SJSA1 (cell line): ENCODE measurements at regions not wholly inside any gene's neighbourhood (a gene's known extent, or its start where the extent isn't known, plus 50 kb on each side); places are given as distances from the start of the nearest gene placed in this dataset.
"Not testable (repeated sequence)": the region's sequence is repeated elsewhere in the genome, so short reads cannot be mapped to it uniquely, and the experiment has no call there.

ENCODE experiments used
- DNase-seq, 2 experiments: peaks; one replicate each; pipeline ENCODE4 v3.0.0-alpha.2; 2015 to 2020; ENCODE audit warnings: low spot score in 2 of 2, low read depth in 1 of 2
- H3K27ac ChIP-seq: fragments of 250-450 bp; sonication (Bioruptor Pico); 2 replicates; pipeline ENCODE4 v1.5.1; 2020; ENCODE audit warnings: mild to moderate bottlenecking, moderate library complexity
- H3K27me3 ChIP-seq: fragments of 250-450 bp; sonication (Bioruptor Pico); replicated peaks from 2 replicates; pipeline ENCODE4 v1.5.1; 2020; ENCODE audit warnings: mild to moderate bottlenecking, moderate library complexity
- H3K36me3 ChIP-seq: fragments of 250-450 bp; sonication (Bioruptor Pico); 2 replicates; pipeline ENCODE4 v1.5.1; 2020; ENCODE audit warnings: mild to moderate bottlenecking
- H3K4me1 ChIP-seq: fragments of 250-450 bp; sonication (Bioruptor Pico); replicated peaks from 2 replicates; pipeline ENCODE4 v1.6.1; 2021; ENCODE audit warnings: mild to moderate bottlenecking
- H3K4me3 ChIP-seq: fragments of 250-450 bp; sonication (Bioruptor Pico); 2 replicates; pipeline ENCODE4 v1.5.1; 2020; ENCODE audit warnings: mild to moderate bottlenecking
- H3K9me3 ChIP-seq: fragments of 250-450 bp; sonication (Bioruptor Pico); replicated peaks from 2 replicates; pipeline ENCODE4 v1.5.1; 2020; ENCODE audit warnings: mild to moderate bottlenecking

GRCh38 chr12:131599190-131600159 is 111.4 kb upstream of the SFSWAP start:
- Histone ChIP-seq H3K4me1 (no peaks in the 10 kb centered on the region), H3K4me3 (no peak overlapping the region), H3K36me3 (no peaks in the 10 kb centered on the region), H3K27ac (no peak overlapping the region), H3K9me3 (no peaks in the 10 kb centered on the region), H3K27me3 (peaks cover 15% of the 10 kb centered on the region)
- DNase-seq = no peak

- H3K27ac ChIP-seq = no peak overlapping the region
- H3K4me1 ChIP-seq = no peaks in the 10 kb centered on the region
Observed at GRCh38 chr12:131600160-131600532, 110.7 kb upstream of the SFSWAP start.

GRCh38 chr12:131601499-131601898 is 109.4 kb upstream of the SFSWAP start:
- not testable (repeated sequence) for H3K4me3 ChIP-seq, H3K27ac ChIP-seq, H3K4me1 ChIP-seq, DNase-seq, H3K36me3 ChIP-seq, H3K9me3 ChIP-seq
- peaks cover 28% of the 10 kb centered on the region for H3K27me3 ChIP-seq

More at GRCh38 chr12:131600160-131600532, 110.7 kb upstream of the SFSWAP start:
- H3K36me3 ChIP-seq = no peaks in the 10 kb centered on the region
- no peaks in the 10 kb centered on the region for H3K9me3 ChIP-seq
- DNase-seq = no peak
- peaks cover 22% of the 10 kb centered on the region for H3K27me3 ChIP-seq
- H3K4me3 ChIP-seq = no peak overlapping the region

- H3K27me3 ChIP-seq = peaks cover 35% of the 10 kb centered on the region
- H3K9me3 ChIP-seq = no peaks in the 10 kb centered on the region
Observed at GRCh38 chr12:131603106-131603938, 107.6 kb upstream of the SFSWAP start.

GRCh38 chr12:131603939-131604795 is 106.7 kb upstream of the SFSWAP start:
- Histone ChIP-seq H3K27me3 (peaks cover 43% of the 10 kb centered on the region), H3K27ac (no peak overlapping the region), H3K9me3 (no peaks in the 10 kb centered on the region), H3K36me3 (no peaks in the 10 kb centered on the region), H3K4me3 (no peak overlapping the region), H3K4me1 (no peaks in the 10 kb centered on the region)
- no peak for DNase-seq

More at GRCh38 chr12:131603106-131603938, 107.6 kb upstream of the SFSWAP start:
- no peaks in the 10 kb centered on the region for H3K36me3 ChIP-seq
- no peak for DNase-seq
- H3K4me1 ChIP-seq = no peaks in the 10 kb centered on the region
- H3K27ac ChIP-seq = no peak overlapping the region
- H3K4me3 ChIP-seq = no peak overlapping the region

- H3K4me3 ChIP-seq = no peak overlapping the region
- H3K4me1 ChIP-seq = no peaks in the 10 kb centered on the region
- no peak overlapping the region for H3K27ac ChIP-seq
- peaks cover 49% of the 10 kb centered on the region for H3K27me3 ChIP-seq
- H3K9me3 ChIP-seq = no peaks in the 10 kb centered on the region
- H3K36me3 ChIP-seq = no peaks in the 10 kb centered on the region
- DNase-seq = no peak
Observed at GRCh38 chr12:131604859-131605258, 106.0 kb upstream of the SFSWAP start.

- no peak overlapping the region for H3K4me3 ChIP-seq
- H3K4me1 ChIP-seq = no peaks in the 10 kb centered on the region
Observed at GRCh38 chr12:131605304-131605829, 105.5 kb upstream of the SFSWAP start.

GRCh38 chr12:131606218-131606901 is 104.5 kb upstream of the SFSWAP start:
- Histone ChIP-seq H3K27me3 (peaks cover 49% of the 10 kb centered on the region), H3K36me3 (no peaks in the 10 kb centered on the region), H3K9me3 (no peaks in the 10 kb centered on the region), H3K4me3 (no peak overlapping the region), H3K4me1 (no peaks in the 10 kb centered on the region), H3K27ac (no peak overlapping the region)
- no peak for DNase-seq

More at GRCh38 chr12:131605304-131605829, 105.5 kb upstream of the SFSWAP start:
- no peak overlapping the region for H3K27ac ChIP-seq
- peaks cover 49% of the 10 kb centered on the region for H3K27me3 ChIP-seq
- no peaks in the 10 kb centered on the region for H3K36me3 ChIP-seq
- no peak for DNase-seq
- no peaks in the 10 kb centered on the region for H3K9me3 ChIP-seq

GRCh38 chr12:131607658-131608447 is 103.0 kb upstream of the SFSWAP start:
- Histone ChIP-seq H3K27me3 (peaks cover 43% of the 10 kb centered on the region), H3K36me3 (no peaks in the 10 kb centered on the region), H3K4me3 (no peak overlapping the region), H3K4me1 (no peaks in the 10 kb centered on the region), H3K27ac (no peak overlapping the region), H3K9me3 (no peaks in the 10 kb centered on the region)
- DNase-seq = no peak

GRCh38 chr12:131608740-131609690 is 101.9 kb upstream of the SFSWAP start:
- DNase-seq = peak; percentile 39 to 57
- H3K4me3 ChIP-seq = no peak overlapping the region
- no peaks in the 10 kb centered on the region for H3K9me3 ChIP-seq
- peaks cover 37% of the 10 kb centered on the region for H3K27me3 ChIP-seq
- H3K4me1 ChIP-seq = no peaks in the 10 kb centered on the region
- H3K36me3 ChIP-seq = no peaks in the 10 kb centered on the region
- no peak overlapping the region for H3K27ac ChIP-seq

- no peak for DNase-seq
- Histone ChIP-seq H3K36me3 (no peaks in the 10 kb centered on the region), H3K4me3 (no peak overlapping the region), H3K9me3 (no peaks in the 10 kb centered on the region), H3K4me1 (no peaks in the 10 kb centered on the region), H3K27ac (no peak overlapping the region), H3K27me3 (peaks cover 31% of the 10 kb centered on the region)
Observed at GRCh38 chr12:131609762-131610161, 101.1 kb upstream of the SFSWAP start.
